ENCODE measurements at regions not wholly inside any gene's neighbourhood (a gene's known extent, or its start where the extent isn't known, plus 50 kb on each side); places are given as distances from the start of the nearest gene placed in this dataset.
"Not testable (repeated sequence)": the region's sequence is repeated elsewhere in the genome, so short reads cannot be mapped to it uniquely, and the experiment has no call there.

GRCh38 chr15:21261965-21262850 lies 178.1 kb downstream of the POTEB3 start:
- no peak for DNase-seq

- DNase-seq = no peak
These were observed 178.8 kb downstream of the POTEB3 start for GRCh38 chr15:21261396-21261964.

GRCh38 chr15:21260966-21261395 lies 179.3 kb downstream of the POTEB3 start:
- peak; percentile 1 for DNase-seq

- not testable (repeated sequence) for DNase-seq
These were observed 181.7 kb downstream of the POTEB3 start for GRCh38 chr15:21258635-21259034.

GRCh38 chr15:21249508-21250019 lies 190.7 kb downstream of the POTEB3 start:
- not testable (repeated sequence) for DNase-seq
